OCI-LY1 (cell line): ENCODE measurements at regions not wholly inside any gene's neighbourhood (a gene's known extent, or its start where the extent isn't known, plus 50 kb on each side); places are given as distances from the start of the nearest gene placed in this dataset.
"Not testable (repeated sequence)": the region's sequence is repeated elsewhere in the genome, so short reads cannot be mapped to it uniquely, and the experiment has no call there.

Experiments used
- H2AFZ ChIP-seq: fragments of 200-600 bp; sonication (generic), shearing (Covaris generic); 2 replicates; pipeline ENCODE4 v1.6.0; 2014; ENCODE audit warnings: antibody characterized with exemption, mild to moderate bottlenecking, low read length
- H3F3A ChIP-seq: fragments of 200-600 bp; sonication (generic), shearing (Covaris generic); 2 replicates; pipeline ENCODE4 v1.6.0; 2014; ENCODE audit warnings: mild to moderate bottlenecking, antibody characterized with exemption, low read length, moderate library complexity; ENCODE audit not compliant: insufficient read depth
- H3K27ac ChIP-seq: fragments of 200-600 bp; sonication (generic); 2 replicates; pipeline ENCODE4 v1.5.1; 2014; ENCODE audit warnings: low read length, mixed run types, mild to moderate bottlenecking, low read depth; ENCODE audit not compliant: poor library complexity, severe bottlenecking
- H3K27me3 ChIP-seq: fragments of 200-600 bp; sonication (generic); 2 replicates; pipeline ENCODE4 v1.6.0; 2014; ENCODE audit warnings: antibody characterized with exemption, mild to moderate bottlenecking, low read length, moderate library complexity; ENCODE audit not compliant: insufficient read depth
- H3K36me3 ChIP-seq: fragments of 200-600 bp; sonication (generic); 2 replicates; pipeline ENCODE4 v1.6.1; 2014; ENCODE audit warnings: mild to moderate bottlenecking, antibody characterized with exemption, low read length, moderate library complexity, mixed read lengths; ENCODE audit not compliant: insufficient read depth
- H3K4me1 ChIP-seq: fragments of 200-600 bp; sonication (generic); 2 replicates; pipeline ENCODE4 v1.5.1; 2014; ENCODE audit warnings: mild to moderate bottlenecking, low read length, moderate library complexity; ENCODE audit not compliant: insufficient read depth, severe bottlenecking
- H3K4me2 ChIP-seq: fragments of 200-600 bp; sonication (generic), shearing (Covaris generic); 2 replicates; pipeline ENCODE4 v1.6.1; 2014; ENCODE audit warnings: low read length
- H3K4me3 ChIP-seq: fragments of 200-600 bp; sonication (generic); 2 replicates; pipeline ENCODE4 v1.5.1; 2014; ENCODE audit warnings: low read length, low read depth, mild to moderate bottlenecking, mixed read lengths; ENCODE audit not compliant: poor library complexity, severe bottlenecking
- H3K79me2 ChIP-seq: fragments of 200-600 bp; shearing (Covaris generic); 2 replicates; pipeline ENCODE4 v1.6.1; 2016; ENCODE audit warnings: mixed run types, low read length, mixed read lengths; ENCODE audit not compliant: insufficient read depth
- H3K9ac ChIP-seq: fragments of 200-600 bp; sonication (generic), shearing (Covaris generic); 2 replicates; pipeline ENCODE4 v1.6.1; 2014; ENCODE audit warnings: mild to moderate bottlenecking, low read length, mixed read lengths
- H3K9me2 ChIP-seq: fragments of 200-600 bp; sonication (generic), shearing (Covaris generic); 2 replicates; pipeline ENCODE4 v1.6.1; 2014; ENCODE audit warnings: low read depth, mild to moderate bottlenecking, low read length, mixed read lengths
- H3K9me3 ChIP-seq: fragments of 200-600 bp; shearing (Covaris generic); 2 replicates; pipeline ENCODE4 v1.6.1; 2014; ENCODE audit warnings: low read length, mixed read lengths
- H4K20me1 ChIP-seq: fragments of 200-600 bp; sonication (generic), shearing (Covaris generic); 2 replicates; pipeline ENCODE4 v1.6.0; 2016; ENCODE audit warnings: mild to moderate bottlenecking, low read length; ENCODE audit not compliant: insufficient read depth
- EZH2 ChIP-seq: fragments of 200-600 bp; sonication (generic), shearing (Covaris generic); IDR thresholded peaks from 2 replicates; pipeline ENCODE4 v1.8.0; 2017; ENCODE audit warnings: borderline replicate concordance, mixed run types, mild to moderate bottlenecking, antibody characterized with exemption, low read length, moderate library complexity, mixed read lengths
- TF ChIP-seq, protein P1 (sequence below): fragments of 200-600 bp; sonication (generic), shearing (Covaris generic); IDR thresholded peaks from 2 replicates; pipeline ENCODE4 v1.5.1; 2017; ENCODE audit warnings: mild to moderate bottlenecking, antibody characterized with exemption, low read length, moderate library complexity, mixed read lengths

DNA sequence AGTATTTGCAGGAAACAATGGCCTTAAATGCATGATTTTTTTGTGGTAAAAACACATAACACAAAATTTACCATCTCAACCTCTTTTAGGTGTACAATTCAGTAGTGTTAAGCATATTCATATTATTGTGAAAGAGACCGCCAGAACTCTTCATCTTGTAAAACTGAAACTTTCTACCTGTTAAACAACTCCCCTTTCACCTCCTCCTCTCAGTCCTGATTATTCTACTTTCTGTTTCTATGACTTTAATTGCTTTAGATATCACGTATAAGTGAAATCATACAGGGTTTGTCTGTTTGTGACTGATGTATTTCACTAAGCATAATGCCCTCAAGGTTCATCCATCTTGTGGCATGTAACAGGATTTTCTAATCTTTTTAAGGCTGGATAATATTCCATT lies 353.4 kb downstream of the ADAMTS20 start:
- no peak for TF ChIP-seq EZH2
- TF ChIP-seq, protein P1, sequence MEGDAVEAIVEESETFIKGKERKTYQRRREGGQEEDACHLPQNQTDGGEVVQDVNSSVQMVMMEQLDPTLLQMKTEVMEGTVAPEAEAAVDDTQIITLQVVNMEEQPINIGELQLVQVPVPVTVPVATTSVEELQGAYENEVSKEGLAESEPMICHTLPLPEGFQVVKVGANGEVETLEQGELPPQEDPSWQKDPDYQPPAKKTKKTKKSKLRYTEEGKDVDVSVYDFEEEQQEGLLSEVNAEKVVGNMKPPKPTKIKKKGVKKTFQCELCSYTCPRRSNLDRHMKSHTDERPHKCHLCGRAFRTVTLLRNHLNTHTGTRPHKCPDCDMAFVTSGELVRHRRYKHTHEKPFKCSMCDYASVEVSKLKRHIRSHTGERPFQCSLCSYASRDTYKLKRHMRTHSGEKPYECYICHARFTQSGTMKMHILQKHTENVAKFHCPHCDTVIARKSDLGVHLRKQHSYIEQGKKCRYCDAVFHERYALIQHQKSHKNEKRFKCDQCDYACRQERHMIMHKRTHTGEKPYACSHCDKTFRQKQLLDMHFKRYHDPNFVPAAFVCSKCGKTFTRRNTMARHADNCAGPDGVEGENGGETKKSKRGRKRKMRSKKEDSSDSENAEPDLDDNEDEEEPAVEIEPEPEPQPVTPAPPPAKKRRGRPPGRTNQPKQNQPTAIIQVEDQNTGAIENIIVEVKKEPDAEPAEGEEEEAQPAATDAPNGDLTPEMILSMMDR: no peak
- Histone ChIP-seq H3K4me2 (no peak overlapping the region), H3K9ac (no peak overlapping the region)

DNA sequence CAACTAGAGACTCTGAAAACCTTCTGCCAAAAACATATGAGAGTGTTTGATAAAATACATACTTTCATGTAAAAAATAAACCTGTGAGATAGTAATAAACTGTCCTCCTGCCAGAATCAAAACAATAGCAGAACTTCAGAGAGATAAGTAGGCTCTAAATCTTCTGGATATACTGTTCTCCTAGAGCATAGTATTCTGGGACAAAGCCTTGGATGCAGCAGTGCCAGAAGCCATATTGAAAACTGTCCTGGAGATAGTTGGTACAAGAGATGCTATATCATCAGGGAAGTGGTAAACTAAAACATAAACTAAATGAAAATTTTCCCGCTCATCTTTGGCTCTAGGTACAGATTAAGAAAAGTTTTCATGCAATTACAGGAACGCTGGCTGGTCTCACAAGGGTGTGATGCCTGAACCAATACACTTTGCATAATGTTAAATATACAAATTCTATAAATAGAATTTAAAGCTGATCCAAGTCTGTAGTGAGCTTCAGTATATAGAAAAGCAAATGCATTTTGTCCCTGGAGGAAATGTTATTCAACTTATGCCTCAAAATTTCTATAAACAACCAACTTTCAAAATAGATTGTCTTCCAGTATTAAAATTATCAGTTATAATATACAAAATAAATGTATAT lies 355.6 kb downstream of the ADAMTS20 start:
- no peaks in the 10 kb centered on the region for H3K27me3 ChIP-seq
- H3K79me2 ChIP-seq: no peaks in the 10 kb centered on the region
- no peaks in the 10 kb centered on the region for H3K9me2 ChIP-seq
- no peaks in the 10 kb centered on the region for H3F3A ChIP-seq
- no peaks in the 10 kb centered on the region for H3K9me3 ChIP-seq
- H3K9ac ChIP-seq: no peak overlapping the region
- no peak overlapping the region for H3K27ac ChIP-seq
- no peak overlapping the region for H3K4me2 ChIP-seq
- no peak for TF ChIP-seq EZH2
- TF ChIP-seq, protein P1: no peak
- H3K36me3 ChIP-seq: no peaks in the 10 kb centered on the region
- no peak overlapping the region for H3K4me3 ChIP-seq
- H2AFZ ChIP-seq: no peak overlapping the region
- no peaks in the 10 kb centered on the region for H4K20me1 ChIP-seq
- H3K4me1 ChIP-seq: no peaks in the 10 kb centered on the region

More for the DNA sequence above, 353.4 kb downstream of the ADAMTS20 start:
- no peak overlapping the region for H3K4me3 ChIP-seq
- H3K4me1 ChIP-seq: no peaks in the 10 kb centered on the region
- no peaks in the 10 kb centered on the region for H3K79me2 ChIP-seq
- H4K20me1 ChIP-seq: no peaks in the 10 kb centered on the region
- no peaks in the 10 kb centered on the region for H3K36me3 ChIP-seq
- no peaks in the 10 kb centered on the region for H3F3A ChIP-seq
- H3K27me3 ChIP-seq: no peaks in the 10 kb centered on the region
- H3K9me3 ChIP-seq: no peaks in the 10 kb centered on the region
- no peak overlapping the region for H3K27ac ChIP-seq
- H3K9me2 ChIP-seq: no peaks in the 10 kb centered on the region
- no peak overlapping the region for H2AFZ ChIP-seq

DNA sequence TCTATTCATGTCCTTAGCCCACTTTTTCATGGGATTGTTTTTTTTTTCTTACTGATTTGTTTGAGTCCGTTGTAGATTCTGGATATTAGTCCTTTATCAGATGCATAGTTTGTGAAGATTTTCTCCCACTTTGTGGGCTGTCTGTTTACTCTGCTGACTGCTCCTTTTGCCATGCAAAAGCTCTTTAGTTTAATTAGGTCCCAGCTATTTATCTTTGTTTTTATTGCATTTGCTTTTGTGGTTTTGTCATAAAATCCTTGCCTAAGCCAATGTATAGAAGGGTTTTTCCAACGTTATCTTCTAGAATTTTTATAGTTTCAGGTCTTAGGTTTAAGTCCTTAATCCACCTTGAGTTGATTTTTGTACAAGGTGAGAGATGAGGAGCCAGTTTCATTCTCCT lies 358.9 kb downstream of the ADAMTS20 start:
- not testable (repeated sequence) for H3K79me2 ChIP-seq, H3K4me3 ChIP-seq

DNA sequence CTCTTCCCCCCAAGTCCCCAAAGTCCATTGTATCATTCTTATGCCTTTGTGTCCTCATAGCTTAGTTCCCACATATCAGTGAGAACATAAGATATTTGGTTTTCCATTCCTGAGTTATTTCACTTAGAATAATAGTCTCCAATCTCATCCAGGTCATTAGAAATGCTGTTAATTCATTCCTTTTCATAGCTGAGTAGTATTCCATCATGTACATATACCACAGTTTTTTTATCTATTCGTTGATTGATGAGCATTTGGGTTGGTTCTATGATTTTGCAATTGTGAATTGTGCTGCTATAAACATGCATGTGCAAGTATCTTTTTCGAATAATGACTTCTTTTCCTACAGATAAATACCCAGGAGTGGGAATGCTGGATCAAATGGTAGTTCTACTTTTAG lies 359.6 kb downstream of the ADAMTS20 start:
- not testable (repeated sequence) for H3K9me2 ChIP-seq, H3K4me1 ChIP-seq, H3K36me3 ChIP-seq, H3K9ac ChIP-seq, H3K4me3 ChIP-seq, H2AFZ ChIP-seq, H4K20me1 ChIP-seq, H3F3A ChIP-seq, H3K79me2 ChIP-seq, H3K4me2 ChIP-seq, H3K9me3 ChIP-seq, H3K27me3 ChIP-seq, H3K27ac ChIP-seq

More for the DNA sequence above, 358.9 kb downstream of the ADAMTS20 start:
- not testable (repeated sequence) for H3F3A ChIP-seq, H3K9ac ChIP-seq, H2AFZ ChIP-seq, H3K4me1 ChIP-seq, H3K36me3 ChIP-seq, H4K20me1 ChIP-seq, H3K4me2 ChIP-seq, H3K27me3 ChIP-seq, H3K27ac ChIP-seq, H3K9me3 ChIP-seq, H3K9me2 ChIP-seq
